GM21825 (cell line): ENCODE measurements at regions not wholly inside any gene's neighbourhood (a gene's known extent, or its start where the extent isn't known, plus 50 kb on each side); places are given as distances from the start of the nearest gene placed in this dataset.

Experiments used
- ATAC-seq: cut with Tn5 transposase; IDR thresholded peaks from one replicate; pipeline ENCODE4 v1.9.1; 2021; ENCODE audit warnings: mild to moderate bottlenecking, moderate library complexity; ENCODE audit not compliant: unreplicated experiment

- ATAC-seq, result no peak
Observed at GRCh38 chr6:14933183-14933544, 312.7 kb upstream of the JARID2 start.

DNA sequence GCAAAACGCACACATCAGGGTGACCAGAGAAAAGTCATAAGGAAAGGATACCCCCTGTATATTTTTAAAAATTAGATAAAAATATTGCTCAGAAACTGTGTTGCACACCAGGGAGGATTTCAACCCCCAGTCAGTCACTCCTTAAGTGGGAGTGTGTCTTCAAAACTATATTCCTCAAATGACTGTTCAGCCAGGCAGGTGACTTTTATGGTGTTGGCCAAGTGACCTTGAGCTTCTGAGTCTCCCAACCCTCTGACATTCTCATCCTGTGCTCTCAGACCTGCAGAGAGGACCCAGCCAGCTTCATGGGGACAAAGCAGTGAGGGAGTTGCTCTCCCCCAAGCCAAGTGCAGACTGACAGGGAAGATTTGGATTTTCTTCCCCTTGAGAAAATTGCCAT lies 311.9 kb upstream of the JARID2 start:
- no peak for ATAC-seq

- no peak for ATAC-seq
Observed at GRCh38 chr6:14934844-14935243, 311.0 kb upstream of the JARID2 start.

DNA sequence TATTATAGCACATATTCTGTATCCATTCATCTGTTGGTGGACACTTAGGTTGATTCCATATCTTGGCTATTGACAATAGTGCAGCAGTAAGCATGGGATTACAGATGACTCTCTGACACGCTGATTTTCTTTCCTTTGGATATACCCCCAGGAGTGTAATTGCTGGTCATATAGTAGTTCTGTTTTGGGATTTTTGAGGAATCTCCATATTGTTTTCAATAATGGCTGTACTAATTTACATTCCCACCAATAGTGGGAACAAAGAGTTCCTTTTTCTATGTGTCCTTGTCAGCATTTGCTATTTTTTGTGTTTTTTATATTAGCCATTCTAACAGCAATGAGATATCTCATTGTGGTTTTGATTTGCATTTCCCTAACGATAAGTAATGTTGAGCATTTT lies 309.0 kb upstream of the JARID2 start:
- no peak for ATAC-seq

DNA sequence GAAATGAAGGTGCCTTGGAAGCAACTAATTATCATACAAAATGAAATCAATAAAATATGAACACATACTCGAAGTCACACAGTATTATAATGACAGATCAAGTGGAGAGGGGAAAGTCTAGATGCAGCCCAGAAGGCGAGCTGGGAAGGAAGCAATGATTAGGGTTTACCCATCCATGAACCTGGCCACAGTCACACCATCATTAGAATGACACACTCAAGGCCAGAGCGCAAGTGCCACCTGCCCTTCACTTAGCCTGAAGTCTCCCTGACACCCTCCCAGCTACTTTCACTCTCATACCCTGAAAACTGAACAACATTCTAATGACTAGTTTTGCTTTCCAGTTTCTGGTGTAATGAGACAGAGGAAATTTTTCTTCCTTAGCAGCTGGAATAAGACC lies 302.8 kb upstream of the JARID2 start:
- ATAC-seq, result no peak

DNA sequence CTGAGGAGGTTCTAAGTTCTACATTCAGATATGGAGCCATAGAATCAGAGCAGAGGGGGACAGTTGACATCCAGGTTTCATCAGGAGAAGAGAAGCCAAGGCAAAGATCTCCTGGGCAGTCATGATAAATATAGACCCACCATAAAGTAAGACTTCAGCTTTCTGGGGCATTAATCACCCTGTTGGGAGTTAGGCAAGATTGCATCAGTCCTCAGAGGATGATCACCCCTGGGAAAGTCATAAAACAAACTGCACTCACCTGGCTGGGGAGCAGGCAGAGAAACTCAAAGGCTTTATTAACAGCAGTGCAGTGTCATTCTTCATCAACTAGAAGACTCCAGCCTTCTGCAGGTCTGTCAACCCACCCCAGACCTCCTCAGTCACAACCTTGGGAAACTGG lies 301.3 kb upstream of the JARID2 start:
- ATAC-seq, result no peak

- no peak for ATAC-seq
Observed at GRCh38 chr6:14945461-14946185, 300.2 kb upstream of the JARID2 start.

DNA sequence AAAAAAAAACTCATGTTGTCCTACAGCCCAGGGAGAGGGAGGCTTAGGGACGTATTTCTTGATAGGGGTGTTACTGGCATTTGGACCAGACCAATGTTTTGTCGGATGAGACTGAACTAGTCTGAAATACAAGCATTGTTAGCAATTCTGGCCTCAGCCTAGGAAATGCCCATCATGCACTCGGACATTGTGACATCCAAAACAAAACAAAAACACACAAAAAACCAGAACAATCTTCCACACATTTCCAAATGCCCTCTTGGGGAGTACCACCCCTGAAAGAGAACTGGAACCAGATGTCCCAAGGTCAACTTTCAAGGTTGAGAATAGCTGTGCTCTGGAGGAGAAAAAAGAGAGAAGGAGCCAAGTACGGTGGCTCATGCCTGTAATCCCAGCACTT lies 299.1 kb upstream of the JARID2 start:
- no peak for ATAC-seq

GRCh38 chr6:14948586-14949245 lies 297.2 kb upstream of the JARID2 start:
- ATAC-seq, result no peak

GRCh38 chr6:14950103-14950969 lies 295.5 kb upstream of the JARID2 start:
- no peak for ATAC-seq

GRCh38 chr6:14950970-14951276 lies 294.9 kb upstream of the JARID2 start:
- no peak for ATAC-seq

DNA sequence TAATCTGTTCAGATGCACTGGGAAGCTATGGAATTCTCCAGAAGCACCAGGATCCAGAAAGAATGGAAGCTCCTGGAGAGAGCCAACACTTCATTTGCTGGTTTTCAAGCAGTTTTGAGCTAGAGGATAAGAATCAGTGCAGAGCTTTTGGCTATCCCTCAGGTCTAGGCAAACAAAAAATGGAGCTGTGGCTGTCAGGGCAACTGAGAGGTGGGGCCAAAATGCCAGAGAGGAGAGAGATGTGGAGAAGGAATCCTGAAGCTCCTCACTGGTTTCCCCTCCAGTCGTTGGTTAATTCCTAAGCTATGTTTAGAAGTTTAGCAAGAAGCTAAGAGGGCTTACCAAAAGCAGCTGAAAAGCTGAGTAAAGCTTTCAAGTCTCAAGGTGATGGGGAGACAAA lies 294.2 kb upstream of the JARID2 start:
- ATAC-seq, result no peak

DNA sequence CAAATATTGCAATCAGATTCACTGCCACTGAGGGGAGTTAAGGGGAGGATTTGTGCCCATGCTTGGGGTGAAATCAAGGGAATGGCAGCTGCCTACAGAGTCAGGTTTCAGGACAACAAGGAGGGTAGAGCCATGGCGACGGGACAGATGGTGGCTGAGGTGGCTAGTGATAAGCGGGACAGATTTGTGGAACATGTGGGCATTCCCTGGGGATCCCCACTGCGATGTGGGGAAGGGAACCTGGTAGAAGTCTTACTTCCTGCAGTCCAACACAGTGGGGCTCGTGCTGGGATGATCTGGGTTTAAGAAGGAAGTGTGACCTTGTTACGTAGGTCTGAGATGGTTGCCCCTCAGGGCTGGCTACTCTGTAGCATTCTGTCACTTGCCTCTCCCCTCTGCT lies 292.0 kb upstream of the JARID2 start:
- ATAC-seq, result no peak

- no peak for ATAC-seq
Observed at GRCh38 chr6:14957355-14958059, 288.4 kb upstream of the JARID2 start.

- ATAC-seq, result no peak
Observed at GRCh38 chr6:14959324-14959885, 286.5 kb upstream of the JARID2 start.

GRCh38 chr6:14964556-14965270 lies 281.2 kb upstream of the JARID2 start:
- ATAC-seq, result no peak

DNA sequence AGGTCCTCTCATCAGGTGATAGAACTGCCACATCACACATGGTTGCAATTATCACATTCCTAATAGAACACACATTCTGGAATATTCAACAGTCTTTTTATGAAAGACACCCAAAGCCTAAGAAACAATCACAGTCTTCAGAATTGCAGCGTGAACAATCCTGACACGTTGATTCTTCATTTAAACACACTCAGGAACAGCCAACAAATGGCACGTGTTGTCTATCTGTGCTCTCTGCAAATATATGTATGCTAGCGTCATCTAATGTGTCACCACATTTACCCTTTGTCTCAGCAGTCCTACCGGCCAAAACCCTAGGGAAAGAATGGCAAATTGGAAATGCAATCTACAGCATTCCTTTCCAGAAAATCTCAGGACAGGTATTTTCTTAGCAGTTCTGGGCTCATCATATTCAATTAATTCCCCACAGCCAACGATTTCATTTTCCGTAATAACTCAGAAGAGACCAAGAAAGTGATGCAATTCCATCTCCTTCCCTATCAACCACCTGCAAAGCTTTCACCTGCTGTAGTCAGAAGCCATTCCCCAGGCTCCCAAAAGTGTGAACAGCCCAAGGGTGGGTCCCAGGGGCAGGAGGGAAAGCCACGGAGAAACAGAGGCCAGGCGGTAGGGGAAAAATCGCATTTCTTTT lies 280.3 kb upstream of the JARID2 start:
- no peak for ATAC-seq

- ATAC-seq, result no peak
Observed at GRCh38 chr6:14966096-14966905, 279.6 kb upstream of the JARID2 start.
